GM12878 (cell line): ENCODE measurements at regions not wholly inside any gene's neighbourhood (a gene's known extent, or its start where the extent isn't known, plus 50 kb on each side); places are given as distances from the start of the nearest gene placed in this dataset.

Experiments
- ATAC-seq: fragments of 200-7000 bp; cut with Tn5 transposase; 3 replicates; pipeline ENCODE4 v1.9.1; 2020; ENCODE audit warnings: mild to moderate bottlenecking, moderate library complexity
- BruUV-seq: library from RNA; stranded (reverse); fragments of 400-500 nt; replicated peaks from 2 replicates; lab custom pipeline; 2021; lab: Mats Ljungman, UMichigan
- CTCF ChIA-PET: fragments of 300-600 bp; sonication (Branson Sonifier 250); formaldehyde crosslinking; extraction: SDS; loops from one replicate; lab custom pipeline; 2021; ENCODE audit warnings: inconsistent platforms; lab: Yijun Ruan, JAX
- POLR2A ChIA-PET: fragments of 350-600 bp; formaldehyde crosslinking; extraction: SDS; loops from one replicate; lab custom pipeline; 2021; ENCODE audit warnings: inconsistent platforms; lab: Charles Lee
- RAD21 ChIA-PET: fragments of 300-600 bp; sonication (Branson Sonifier 250); formaldehyde crosslinking; loops from one replicate; lab custom pipeline; 2023; ENCODE audit warnings: antibody characterized with exemption; ENCODE audit not compliant: unreplicated experiment; lab: Charles Lee
- SMC1A ChIA-PET: fragments of 300-600 bp; sonication (Branson Sonifier 250); formaldehyde crosslinking; loops from one replicate; lab custom pipeline; 2023; ENCODE audit not compliant: unreplicated experiment, uncharacterized antibody; lab: Charles Lee
- DNase-seq: peaks from one replicate; pipeline ENCODE4 v3.0.0-alpha.2; 2011; ENCODE audit warnings: low read depth, low spot score
- FAIRE-seq: peaks from 3 replicates; lab custom pipeline; 2011; peaks lifted over from hg19 to GRCh38; lab: Jason Lieb, UNC
- H2AFZ ChIP-seq: 2 replicates; pipeline ENCODE4 v1.6.0; 2011; ENCODE audit warnings: low read depth, low read length, control low read depth; ENCODE audit not compliant: control insufficient read depth
- H3K27ac ChIP-seq: 2 replicates; pipeline ENCODE4 v1.5.1; 2011; ENCODE audit warnings: control low read depth; ENCODE audit not compliant: control insufficient read depth, insufficient read depth
- H3K27me3 ChIP-seq, 2 experiments: replicated peaks in 1 of 2; 2 replicates each; pipeline versions ENCODE4 v1.6.0 to v1.6.1; 2011; ENCODE audit warnings: low read length in 1 of 2; ENCODE audit not compliant: control insufficient read depth in 2 of 2, insufficient read depth in 2 of 2
- H3K36me3 ChIP-seq, 2 experiments: 2 replicates each; pipeline ENCODE4 v1.5.1; 2011; ENCODE audit warnings: low read length in 1 of 2; ENCODE audit not compliant: control insufficient read depth in 2 of 2, insufficient read depth in 2 of 2
- H3K4me1 ChIP-seq: 2 replicates; pipeline ENCODE4 v1.6.1; 2011; ENCODE audit warnings: mild to moderate bottlenecking, low read length, moderate library complexity, mixed read lengths; ENCODE audit not compliant: control insufficient read depth, insufficient read depth
- H3K4me2 ChIP-seq: 2 replicates; pipeline ENCODE4 v1.6.0; 2011; ENCODE audit warnings: control low read depth; ENCODE audit not compliant: control insufficient read depth, insufficient read depth
- H3K4me3 ChIP-seq: fragments of 200-600 bp; sonication (generic); 2 replicates; pipeline ENCODE4 v1.5.1; 2016
- H3K79me2 ChIP-seq: 2 replicates; pipeline ENCODE4 v1.6.0; 2011; ENCODE audit warnings: low read length; ENCODE audit not compliant: control insufficient read depth, insufficient read depth
- H3K9ac ChIP-seq: 2 replicates; pipeline ENCODE4 v1.8.0; 2011; ENCODE audit warnings: low read length, control low read depth, mixed read lengths; ENCODE audit not compliant: control insufficient read depth, insufficient read depth
- H3K9me3 ChIP-seq: replicated peaks from 3 replicates; pipeline ENCODE4 v1.5.1; 2011; ENCODE audit warnings: mild to moderate bottlenecking, low read length; ENCODE audit not compliant: control insufficient read depth, insufficient read depth
- H4K20me1 ChIP-seq: 2 replicates; pipeline ENCODE4 v1.6.0; 2011; ENCODE audit not compliant: control insufficient read depth, insufficient read depth
- BACH1 ChIP-seq: fragments of 450-650 bp; IDR thresholded peaks from 2 replicates; pipeline ENCODE4 v1.6.1; 2017; ENCODE audit warnings: mild to moderate bottlenecking, borderline replicate concordance
- BMI1 ChIP-seq: fragments of 450-650 bp; IDR thresholded peaks from 2 replicates; pipeline ENCODE4 v1.6.1; 2016; ENCODE audit warnings: mild to moderate bottlenecking, moderate library complexity, borderline replicate concordance
- CREB1 ChIP-seq: IDR thresholded peaks from 2 replicates; pipeline ENCODE4 v1.6.1; 2012; ENCODE audit warnings: low read depth, mild to moderate bottlenecking, inconsistent platforms
- GABPA ChIP-seq: IDR thresholded peaks from 2 replicates; pipeline ENCODE4 v1.6.1; 2014; ENCODE audit warnings: antibody characterized with exemption, low read depth, mild to moderate bottlenecking, inconsistent platforms
- GATAD2B ChIP-seq: fragments of 450-650 bp; conservative IDR thresholded peaks from 2 replicates; pipeline ENCODE4 v1.6.1; 2017; ENCODE audit warnings: low read depth, mild to moderate bottlenecking, moderate library complexity
- IRF5 ChIP-seq: fragments of 450-650 bp; IDR thresholded peaks from 2 replicates; pipeline ENCODE4 v1.6.1; 2017; ENCODE audit warnings: borderline replicate concordance
- NFXL1 ChIP-seq: fragments of 450-650 bp; IDR thresholded peaks from 2 replicates; pipeline ENCODE4 v1.6.1; 2017; ENCODE audit warnings: antibody characterized with exemption, mild to moderate bottlenecking, borderline replicate concordance
- NFYB ChIP-seq: IDR thresholded peaks from 2 replicates; pipeline ENCODE4 v1.6.1; 2011; ENCODE audit warnings: low read depth, mild to moderate bottlenecking, low read length, improper control_type of control experiment, moderate library complexity; ENCODE audit not compliant: insufficient read depth
- POLR2A ChIP-seq: IDR thresholded peaks from 2 replicates; pipeline ENCODE4 v1.6.1; 2011; ENCODE audit warnings: low read depth, mild to moderate bottlenecking, low read length
- REST ChIP-seq: IDR thresholded peaks from 2 replicates; pipeline ENCODE4 v1.6.1; 2012; ENCODE audit warnings: mild to moderate bottlenecking, low read depth, low read length
- STAT3 ChIP-seq: IDR thresholded peaks from 2 replicates; pipeline ENCODE4 v1.6.1; 2011; ENCODE audit warnings: low read depth, low read length, improper control_type of control experiment
- YBX1 ChIP-seq: fragments of 450-650 bp; IDR thresholded peaks from 2 replicates; pipeline ENCODE4 v1.6.1; 2016; ENCODE audit warnings: antibody characterized with exemption
- ZNF274 ChIP-seq: IDR thresholded peaks from one replicate; pipeline ENCODE4 v1.8.0; 2011; ENCODE audit not compliant: insufficient read length, insufficient read depth
- WGBS: methylation state at CpG from one replicate; pipeline ENCODE4 v1.1.6; 2016; ENCODE audit warnings: low lambda C conversion rate; ENCODE audit not compliant: insufficient replicate concordance, insufficient coverage; ENCODE audit errors: missing lambda C conversion rate; 5-methylcytosine and 5-hydroxymethylcytosine counted together
- in situ Hi-C: fragments of 300-500 bp; cut with MboI; formaldehyde crosslinking; loops from 9 replicates; pipeline ENCODE4 v1.14.3; 2018; ENCODE audit warnings: mixed read lengths
- intact Hi-C: fragments of 100-400 bp; cut with micrococcal nuclease; formaldehyde crosslinking; loops from one replicate; pipeline ENCODE4 v1.14.2; 2022; ENCODE audit not compliant: unreplicated experiment
- TF ChIP-seq, protein P1 (sequence below): IDR thresholded peaks from 2 replicates; pipeline ENCODE4 v1.6.1; 2012; ENCODE audit warnings: low read length, inconsistent platforms
- TF ChIP-seq, protein P2 (sequence below): IDR thresholded peaks from 2 replicates; pipeline ENCODE4 v1.6.1; 2012; ENCODE audit warnings: improper control_type of control experiment, low read depth, low read length; ENCODE audit not compliant: insufficient replicate concordance

GRCh38 chr5:17801595-17801994 is 167.3 kb downstream of the TAF11L14 start:
- no peaks in the 10 kb centered on the region for H3K79me2 ChIP-seq
- no peaks in the 10 kb centered on the region for H3K27me3 ChIP-seq
- BruUV-seq: no TSS peak
- H3K4me3 ChIP-seq: no peak overlapping the region
- H3K9me3 ChIP-seq: no peaks in the 10 kb centered on the region
- ChIA-PET SMC1A (interaction anchor here (0.6 to 1.5 kb wide), 5 partner anchors 9 to 585 kb away, joined by 3 to 4 read pairs (median 3); no protein-coding TSS in a partner anchor), CTCF (no interaction called here), POLR2A (no interaction called here), RAD21 (no interaction called here)
- no peak for FAIRE-seq
- ATAC-seq: no peak
- no peak overlapping the region for H3K9ac ChIP-seq
- H4K20me1 ChIP-seq: no peaks in the 10 kb centered on the region
- no peak overlapping the region for H2AFZ ChIP-seq
- H3K4me1 ChIP-seq: no peaks in the 10 kb centered on the region
- no peak overlapping the region for H3K4me2 ChIP-seq
- no peak for TF ChIP-seq NFYB
- TF ChIP-seq, protein P1, sequence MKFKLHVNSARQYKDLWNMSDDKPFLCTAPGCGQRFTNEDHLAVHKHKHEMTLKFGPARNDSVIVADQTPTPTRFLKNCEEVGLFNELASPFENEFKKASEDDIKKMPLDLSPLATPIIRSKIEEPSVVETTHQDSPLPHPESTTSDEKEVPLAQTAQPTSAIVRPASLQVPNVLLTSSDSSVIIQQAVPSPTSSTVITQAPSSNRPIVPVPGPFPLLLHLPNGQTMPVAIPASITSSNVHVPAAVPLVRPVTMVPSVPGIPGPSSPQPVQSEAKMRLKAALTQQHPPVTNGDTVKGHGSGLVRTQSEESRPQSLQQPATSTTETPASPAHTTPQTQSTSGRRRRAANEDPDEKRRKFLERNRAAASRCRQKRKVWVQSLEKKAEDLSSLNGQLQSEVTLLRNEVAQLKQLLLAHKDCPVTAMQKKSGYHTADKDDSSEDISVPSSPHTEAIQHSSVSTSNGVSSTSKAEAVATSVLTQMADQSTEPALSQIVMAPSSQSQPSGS: no peak
- TF ChIP-seq REST: no peak
- TF ChIP-seq BACH1: no peak
- no peak for TF ChIP-seq ZNF274
- no peak for TF ChIP-seq IRF5
- no peak for TF ChIP-seq POLR2A
- no peak for TF ChIP-seq CREB1
- TF ChIP-seq, protein P2, sequence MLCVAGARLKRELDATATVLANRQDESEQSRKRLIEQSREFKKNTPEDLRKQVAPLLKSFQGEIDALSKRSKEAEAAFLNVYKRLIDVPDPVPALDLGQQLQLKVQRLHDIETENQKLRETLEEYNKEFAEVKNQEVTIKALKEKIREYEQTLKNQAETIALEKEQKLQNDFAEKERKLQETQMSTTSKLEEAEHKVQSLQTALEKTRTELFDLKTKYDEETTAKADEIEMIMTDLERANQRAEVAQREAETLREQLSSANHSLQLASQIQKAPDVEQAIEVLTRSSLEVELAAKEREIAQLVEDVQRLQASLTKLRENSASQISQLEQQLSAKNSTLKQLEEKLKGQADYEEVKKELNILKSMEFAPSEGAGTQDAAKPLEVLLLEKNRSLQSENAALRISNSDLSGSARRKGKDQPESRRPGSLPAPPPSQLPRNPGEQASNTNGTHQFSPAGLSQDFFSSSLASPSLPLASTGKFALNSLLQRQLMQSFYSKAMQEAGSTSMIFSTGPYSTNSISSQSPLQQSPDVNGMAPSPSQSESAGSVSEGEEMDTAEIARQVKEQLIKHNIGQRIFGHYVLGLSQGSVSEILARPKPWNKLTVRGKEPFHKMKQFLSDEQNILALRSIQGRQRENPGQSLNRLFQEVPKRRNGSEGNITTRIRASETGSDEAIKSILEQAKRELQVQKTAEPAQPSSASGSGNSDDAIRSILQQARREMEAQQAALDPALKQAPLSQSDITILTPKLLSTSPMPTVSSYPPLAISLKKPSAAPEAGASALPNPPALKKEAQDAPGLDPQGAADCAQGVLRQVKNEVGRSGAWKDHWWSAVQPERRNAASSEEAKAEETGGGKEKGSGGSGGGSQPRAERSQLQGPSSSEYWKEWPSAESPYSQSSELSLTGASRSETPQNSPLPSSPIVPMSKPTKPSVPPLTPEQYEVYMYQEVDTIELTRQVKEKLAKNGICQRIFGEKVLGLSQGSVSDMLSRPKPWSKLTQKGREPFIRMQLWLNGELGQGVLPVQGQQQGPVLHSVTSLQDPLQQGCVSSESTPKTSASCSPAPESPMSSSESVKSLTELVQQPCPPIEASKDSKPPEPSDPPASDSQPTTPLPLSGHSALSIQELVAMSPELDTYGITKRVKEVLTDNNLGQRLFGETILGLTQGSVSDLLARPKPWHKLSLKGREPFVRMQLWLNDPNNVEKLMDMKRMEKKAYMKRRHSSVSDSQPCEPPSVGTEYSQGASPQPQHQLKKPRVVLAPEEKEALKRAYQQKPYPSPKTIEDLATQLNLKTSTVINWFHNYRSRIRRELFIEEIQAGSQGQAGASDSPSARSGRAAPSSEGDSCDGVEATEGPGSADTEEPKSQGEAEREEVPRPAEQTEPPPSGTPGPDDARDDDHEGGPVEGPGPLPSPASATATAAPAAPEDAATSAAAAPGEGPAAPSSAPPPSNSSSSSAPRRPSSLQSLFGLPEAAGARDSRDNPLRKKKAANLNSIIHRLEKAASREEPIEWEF: no peak
- no peak for TF ChIP-seq GATAD2B
- TF ChIP-seq GABPA: no peak
- TF ChIP-seq BMI1: no peak
- TF ChIP-seq YBX1: no peak
- TF ChIP-seq STAT3: no peak
- TF ChIP-seq NFXL1: no peak
- in situ Hi-C loops (no loop called here), intact Hi-C loops (no loop called here)
- H3K27ac ChIP-seq: no peak overlapping the region
- WGBS: 31% methylated on average over 2 of the region's 2 CpGs
- H3K36me3 ChIP-seq: no peaks in the 10 kb centered on the region
- no peak for DNase-seq
